GM10266 (cell line): ENCODE measurements at regions not wholly inside any gene's neighbourhood (a gene's known extent, or its start where the extent isn't known, plus 50 kb on each side); places are given as distances from the start of the nearest gene placed in this dataset.

Experiments used
- DNase-seq: peaks from one replicate; pipeline ENCODE4 v3.0.0; 2012; ENCODE audit errors: extremely low spot score
- CTCF ChIP-seq: IDR thresholded peaks from 2 replicates; pipeline ENCODE4 v1.5.1; 2012; ENCODE audit warnings: mild to moderate bottlenecking, low read depth; ENCODE audit not compliant: control insufficient read depth, insufficient read depth; ENCODE audit errors: missing control alignments

GRCh38 chr5:147956064-147956841 is 49.9 kb upstream of the C5orf46 start:
- TF ChIP-seq CTCF = no peak
- no peak for DNase-seq
